DOHH2 (cell line): ENCODE measurements at regions not wholly inside any gene's neighbourhood (a gene's known extent, or its start where the extent isn't known, plus 50 kb on each side); places are given as distances from the start of the nearest gene placed in this dataset.

Experiments
- H3F3A ChIP-seq: fragments of 200-600 bp; sonication (generic), shearing (Covaris generic); 2 replicates; pipeline ENCODE4 v1.6.0; 2016; ENCODE audit warnings: antibody characterized with exemption, mild to moderate bottlenecking; ENCODE audit not compliant: control insufficient read depth, insufficient read depth
- H3K27ac ChIP-seq: fragments of 200-600 bp; sonication (generic); 2 replicates; pipeline ENCODE4 v1.5.1; 2014; ENCODE audit warnings: low read depth, mild to moderate bottlenecking, low read length, moderate library complexity
- H3K27me3 ChIP-seq: fragments of 200-600 bp; sonication (generic); 2 replicates; pipeline ENCODE4 v1.6.1; 2014; ENCODE audit warnings: mild to moderate bottlenecking, low read length, mixed read lengths; ENCODE audit not compliant: control insufficient read depth
- H3K36me3 ChIP-seq: fragments of 200-600 bp; sonication (generic); 2 replicates; pipeline ENCODE4 v1.6.1; 2014; ENCODE audit warnings: mild to moderate bottlenecking, low read length, moderate library complexity, mixed read lengths; ENCODE audit not compliant: control insufficient read depth
- H3K4me1 ChIP-seq: fragments of 200-600 bp; sonication (generic); 2 replicates; pipeline ENCODE4 v1.6.1; 2014; ENCODE audit warnings: mild to moderate bottlenecking, low read length, mixed read lengths; ENCODE audit not compliant: control insufficient read depth
- H3K4me2 ChIP-seq: fragments of 200-600 bp; sonication (generic); 2 replicates; pipeline ENCODE4 v1.6.0; 2014; ENCODE audit warnings: mild to moderate bottlenecking, low read length, moderate library complexity
- H3K4me3 ChIP-seq: fragments of 200-600 bp; sonication (generic); 2 replicates; pipeline ENCODE4 v1.5.1; 2014; ENCODE audit warnings: mild to moderate bottlenecking, low read length, mixed read lengths
- H3K79me2 ChIP-seq: fragments of 200-600 bp; sonication (generic); 2 replicates; pipeline ENCODE4 v1.6.1; 2014; ENCODE audit warnings: mild to moderate bottlenecking, low read length, mixed read lengths; ENCODE audit not compliant: control insufficient read depth
- H3K9me2 ChIP-seq: fragments of 200-600 bp; sonication (generic); replicated peaks from 2 replicates; pipeline ENCODE4 v1.6.1; 2014; ENCODE audit warnings: mild to moderate bottlenecking, low read length, mixed read lengths; ENCODE audit not compliant: control insufficient read depth
- H3K9me3 ChIP-seq: fragments of 200-600 bp; sonication (generic); 2 replicates; pipeline ENCODE4 v1.6.1; 2014; ENCODE audit warnings: antibody characterized with exemption, low read length, mixed read lengths; ENCODE audit not compliant: control insufficient read depth, insufficient read depth
- H4K20me1 ChIP-seq: fragments of 200-600 bp; sonication (generic); 2 replicates; pipeline ENCODE4 v1.6.0; 2014; ENCODE audit warnings: low read depth, mild to moderate bottlenecking, antibody characterized with exemption, low read length, moderate library complexity; ENCODE audit not compliant: control insufficient read depth, insufficient read depth
- CTCF ChIP-seq: fragments of 200-600 bp; sonication (generic); IDR thresholded peaks from one replicate; pipeline ENCODE4 v1.5.1; 2014; ENCODE audit warnings: antibody characterized with exemption, mild to moderate bottlenecking, low read depth, low read length; ENCODE audit not compliant: poor library complexity, severe bottlenecking
- EZH2phosphoT487 ChIP-seq: fragments of 200-600 bp; sonication (generic); IDR thresholded peaks from 2 replicates; pipeline ENCODE4 v1.6.1; 2017; ENCODE audit warnings: borderline replicate concordance, mild to moderate bottlenecking, antibody characterized with exemption, low read length, moderate library complexity, mixed read lengths

- TF ChIP-seq EZH2phosphoT487 (no peak), CTCF (no peak)
- H3K9me2 ChIP-seq = no peaks in the 10 kb centered on the region
- H4K20me1 ChIP-seq = no peaks in the 10 kb centered on the region
- H3F3A ChIP-seq = no peaks in the 10 kb centered on the region
- no peaks in the 10 kb centered on the region for H3K79me2 ChIP-seq
- no peak overlapping the region for H3K4me3 ChIP-seq
- no peak overlapping the region for H3K27ac ChIP-seq
- H3K9me3 ChIP-seq = no peaks in the 10 kb centered on the region
- no peak overlapping the region for H3K4me2 ChIP-seq
- H3K36me3 ChIP-seq = no peaks in the 10 kb centered on the region
- H3K27me3 ChIP-seq = peaks cover 12% of the 10 kb centered on the region; the same call in 1 of the 2 replicates
- peaks cover 9% of the 10 kb centered on the region for H3K4me1 ChIP-seq
Measured at GRCh38 chr1:204799630-204800029, 71.0 kb upstream of the NFASC start.

- Histone ChIP-seq H3K4me2 (no peak overlapping the region), H4K20me1 (no peaks in the 10 kb centered on the region), H3K9me3 (no peaks in the 10 kb centered on the region), H3K4me1 (peaks cover 9% of the 10 kb centered on the region), H3K79me2 (no peaks in the 10 kb centered on the region), H3K27me3 (peaks cover 12% of the 10 kb centered on the region; the same call in 1 of the 2 replicates), H3F3A (no peaks in the 10 kb centered on the region), H3K36me3 (no peaks in the 10 kb centered on the region), H3K9me2 (no peaks in the 10 kb centered on the region), H3K27ac (no peak overlapping the region), H3K4me3 (no peak overlapping the region)
- no peak for TF ChIP-seq EZH2phosphoT487
- no peak for TF ChIP-seq CTCF
Measured at GRCh38 chr1:204801211-204801610, 69.5 kb upstream of the NFASC start.

GRCh38 chr1:204802401-204803175, 68.1 kb upstream of the NFASC start:
- Histone ChIP-seq H3K9me2 (no peaks in the 10 kb centered on the region), H3K27ac (no peak overlapping the region), H4K20me1 (no peaks in the 10 kb centered on the region), H3K79me2 (no peaks in the 10 kb centered on the region), H3K36me3 (no peaks in the 10 kb centered on the region), H3K9me3 (no peaks in the 10 kb centered on the region), H3K4me2 (peak overlapping the region; percentile 23; the same call in 1 of the 2 replicates), H3K27me3 (peaks cover 12% of the 10 kb centered on the region; the same call in 1 of the 2 replicates), H3K4me1 (peaks cover 16% of the 10 kb centered on the region), H3K4me3 (no peak overlapping the region), H3F3A (no peaks in the 10 kb centered on the region)
- TF ChIP-seq EZH2phosphoT487 (no peak), CTCF (no peak)
